Dedifferentiated amniotic fluid mesenchymal stem cell (primary cell): ENCODE measurements at regions not wholly inside any gene's neighbourhood (a gene's known extent, or its start where the extent isn't known, plus 50 kb on each side); places are given as distances from the start of the nearest gene placed in this dataset.
"Not testable (repeated sequence)": the region's sequence is repeated elsewhere in the genome, so short reads cannot be mapped to it uniquely, and the experiment has no call there.

Source experiments
- DNase-seq: peaks from one replicate; pipeline ENCODE4 v3.0.0-alpha.2; 2016; ENCODE audit errors: extremely low spot score

DNA sequence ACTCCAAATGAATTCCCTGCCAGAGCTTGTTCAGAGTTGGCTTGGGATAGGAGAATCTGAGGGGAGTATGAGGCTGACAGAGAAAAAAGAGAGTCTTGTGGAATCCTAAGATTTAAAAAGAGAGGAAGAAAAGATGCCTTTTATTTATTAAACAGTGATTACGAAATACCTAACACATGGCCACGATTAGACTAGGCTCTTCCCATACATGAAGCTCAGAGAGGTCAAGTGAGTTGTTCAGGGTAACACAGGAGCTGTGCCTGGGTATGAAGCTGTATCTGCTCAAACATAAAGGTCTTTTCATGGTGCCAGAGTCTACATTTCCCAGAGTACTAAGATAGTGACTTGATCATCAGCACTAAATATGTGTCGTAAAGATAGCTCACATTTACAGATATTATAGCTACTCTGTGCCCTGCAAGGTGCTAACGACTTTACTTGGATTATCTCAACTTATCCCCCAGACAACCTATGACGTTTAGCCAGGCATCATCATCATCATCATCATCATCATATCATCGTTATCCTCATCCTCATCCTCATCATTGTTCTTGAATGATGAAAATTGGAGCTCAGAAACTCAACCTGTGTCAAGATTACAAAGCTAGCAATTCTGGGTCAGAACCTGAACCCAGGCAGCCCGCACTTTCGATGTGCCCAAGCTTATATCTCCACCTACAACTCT is 500.8 kb downstream of the NPIPA7 start:
- DNase-seq = no peak

DNA sequence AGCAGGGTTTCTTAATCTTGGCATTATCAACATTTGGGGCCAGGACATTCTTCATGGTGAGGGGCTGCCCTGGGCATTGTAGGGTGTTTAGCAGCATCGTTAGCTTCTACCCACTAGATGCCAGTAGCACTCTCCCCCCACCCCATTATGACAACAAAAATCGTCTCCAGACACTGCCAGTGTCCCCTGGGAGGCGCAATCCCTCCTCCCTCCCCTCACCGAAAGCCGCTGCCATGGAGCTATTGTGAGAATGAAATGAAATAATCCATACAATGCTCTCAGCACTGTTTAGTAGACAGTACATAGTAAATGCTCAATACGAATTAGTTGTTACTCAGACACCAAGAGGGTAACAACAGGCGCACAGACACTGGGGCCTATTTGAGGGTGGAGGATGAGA is 502.9 kb downstream of the NPIPA7 start:
- DNase-seq = no peak

- no peak for DNase-seq
Measured at GRCh38 chr16:16882766-16883165, 503.8 kb downstream of the NPIPA7 start.

DNA sequence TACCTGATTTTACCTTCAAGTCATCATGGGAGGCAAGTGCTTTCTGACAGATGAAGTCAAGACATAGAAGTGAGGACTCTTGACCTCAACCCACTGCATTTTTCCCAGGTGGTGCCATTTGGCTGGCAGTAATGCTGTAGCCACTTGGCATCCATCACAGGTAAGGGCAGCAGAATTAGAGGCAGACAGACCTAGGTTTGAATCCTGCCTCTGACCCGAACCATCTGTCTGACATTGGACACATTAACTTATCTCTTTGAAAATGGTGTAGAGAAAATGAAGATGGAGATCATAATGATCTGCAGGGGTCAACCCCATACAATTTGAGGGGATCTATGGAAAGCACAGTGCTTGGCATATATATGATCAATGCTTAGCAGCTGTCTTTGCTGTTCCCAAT is 505.5 kb downstream of the NPIPA7 start:
- DNase-seq = no peak

GRCh38 chr16:16887193-16887592 is 508.3 kb downstream of the NPIPA7 start:
- no peak for DNase-seq

- no peak for DNase-seq
Measured at GRCh38 chr16:16890964-16891363, 512.0 kb downstream of the NPIPA7 start.

- DNase-seq = no peak
Measured at GRCh38 chr16:16904601-16905000, 525.7 kb downstream of the NPIPA7 start.

- DNase-seq = no peak
Measured at GRCh38 chr16:16905850-16906249, 526.9 kb downstream of the NPIPA7 start.

GRCh38 chr16:16907089-16907488 is 528.1 kb downstream of the NPIPA7 start:
- DNase-seq = no peak

DNA sequence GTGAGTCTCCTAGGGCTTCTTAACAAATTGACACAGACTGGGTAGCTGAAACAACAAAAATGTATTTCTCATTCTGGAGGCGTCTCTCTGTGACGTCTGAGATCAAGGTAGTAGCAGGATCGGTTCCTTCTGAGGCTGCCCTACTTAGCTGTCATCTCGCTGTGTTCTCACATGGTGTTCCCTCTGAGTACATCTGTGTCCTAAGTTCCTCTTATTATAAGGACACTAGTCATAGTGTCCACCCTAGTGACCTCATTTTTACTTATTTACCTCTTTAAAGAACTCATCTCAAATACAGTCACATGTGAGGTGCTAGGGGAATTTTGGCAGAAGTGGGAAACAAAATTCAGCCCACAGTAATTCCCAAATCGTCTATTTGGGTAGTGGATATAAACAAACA is 529.1 kb downstream of the NPIPA7 start:
- DNase-seq = no peak

DNA sequence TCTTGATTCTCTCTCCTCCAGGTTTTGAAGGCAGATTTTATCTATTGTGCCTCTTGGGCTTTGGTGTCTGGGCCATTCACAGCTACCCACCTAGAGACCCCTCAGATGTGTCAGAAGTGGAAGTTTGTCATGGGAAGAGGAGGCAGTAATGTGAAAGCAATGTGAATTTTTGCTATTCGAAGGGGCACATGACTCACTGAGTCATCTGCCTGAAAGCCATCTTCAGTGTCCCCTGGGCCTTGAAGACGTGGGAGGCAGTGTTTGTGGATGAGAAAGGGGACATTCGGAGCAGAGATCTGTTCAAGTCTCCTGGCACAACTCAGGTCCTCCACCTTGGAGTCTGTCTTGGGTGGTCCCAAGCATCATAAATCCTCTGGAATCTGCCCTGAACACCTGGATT is 530.2 kb downstream of the NPIPA7 start:
- DNase-seq = no peak

DNA sequence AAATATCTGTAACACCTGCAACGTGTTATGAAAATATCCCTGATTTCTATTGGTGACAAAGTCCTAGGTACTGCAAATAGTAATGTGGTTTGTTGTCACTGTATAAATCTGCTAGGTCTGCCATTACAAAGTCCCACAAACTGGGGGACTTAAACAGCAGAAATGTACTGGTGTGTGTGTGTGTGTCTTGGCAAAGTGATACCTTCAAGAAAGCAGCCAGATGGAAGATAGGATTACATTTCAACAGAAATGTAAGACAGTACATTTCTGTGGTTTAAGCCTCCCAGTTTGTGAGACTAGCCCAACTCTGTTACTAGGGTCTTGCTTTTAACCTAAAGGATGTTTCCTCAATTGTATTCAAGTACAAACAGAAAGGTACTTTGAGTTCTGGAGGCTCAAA is 531.7 kb downstream of the NPIPA7 start:
- no peak for DNase-seq

DNA sequence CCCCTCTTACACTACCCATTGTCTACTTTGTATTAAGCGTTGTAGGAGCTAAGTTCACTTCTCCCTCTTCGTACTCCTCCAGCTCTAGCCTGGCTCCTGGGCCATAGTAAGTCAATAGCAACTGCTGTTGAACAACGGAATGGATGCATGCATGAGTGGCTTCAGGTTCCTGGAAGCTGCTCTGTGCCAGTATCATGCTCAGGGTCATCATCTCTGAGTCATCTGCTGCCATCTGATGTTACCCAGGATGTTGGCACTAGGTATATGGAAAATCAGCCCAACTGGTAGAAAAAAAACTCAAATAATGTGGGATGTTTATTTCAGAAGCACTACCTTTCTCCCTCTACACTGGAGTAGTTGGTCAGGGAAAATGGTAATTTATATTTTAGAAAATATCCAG is 536.8 kb downstream of the NPIPA7 start:
- DNase-seq = no peak

DNA sequence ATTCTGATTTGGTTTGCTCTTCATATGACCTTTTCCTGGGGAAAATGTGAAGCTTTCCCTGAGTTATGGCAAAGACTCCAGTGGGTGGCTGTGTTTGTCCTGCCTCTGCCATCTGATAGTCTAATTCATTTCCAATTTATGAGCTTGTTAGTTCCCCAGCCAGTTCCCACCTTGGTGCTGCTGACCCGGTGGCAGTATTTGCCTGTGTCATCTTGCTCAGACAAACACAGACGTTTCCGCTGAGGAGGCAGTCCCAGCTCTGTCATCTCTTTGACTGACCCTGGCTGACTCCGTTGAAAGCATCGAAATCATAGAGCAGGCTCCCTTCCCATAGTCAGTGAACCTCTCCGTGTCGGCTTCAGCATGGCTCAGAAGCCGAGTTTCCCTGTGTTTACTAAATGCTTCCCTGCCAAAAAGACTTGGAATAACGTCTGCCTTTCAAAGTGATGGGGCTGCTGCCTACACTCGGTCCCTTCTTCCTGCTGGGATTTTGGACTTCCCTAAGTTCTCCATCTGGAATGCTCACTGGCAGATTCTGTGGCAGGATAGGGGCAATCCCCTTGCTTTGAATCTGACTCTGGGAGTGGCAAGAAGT is 538.3 kb downstream of the NPIPA7 start:
- DNase-seq = no peak

GRCh38 chr16:16923479-16923878 is 544.5 kb downstream of the NPIPA7 start:
- DNase-seq = no peak

DNA sequence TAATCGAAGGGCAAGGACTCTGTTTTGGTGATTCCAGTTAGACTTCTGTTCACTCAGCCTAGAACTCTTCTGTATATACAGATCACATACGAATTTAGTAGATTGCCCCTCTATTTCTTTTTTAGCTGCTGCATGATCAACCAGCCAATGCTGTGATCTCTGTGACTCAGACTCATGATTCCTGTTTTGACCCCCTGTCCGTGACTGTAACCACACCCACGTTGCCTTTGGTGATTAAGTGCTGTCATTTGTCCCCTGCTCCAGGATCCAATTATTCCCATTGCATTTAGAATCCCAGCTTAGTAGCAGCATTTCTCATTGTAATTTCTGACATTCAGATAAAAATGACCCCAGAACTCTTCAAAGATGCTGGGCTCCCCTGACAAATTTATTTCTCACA is 545.7 kb downstream of the NPIPA7 start:
- no peak for DNase-seq

DNA sequence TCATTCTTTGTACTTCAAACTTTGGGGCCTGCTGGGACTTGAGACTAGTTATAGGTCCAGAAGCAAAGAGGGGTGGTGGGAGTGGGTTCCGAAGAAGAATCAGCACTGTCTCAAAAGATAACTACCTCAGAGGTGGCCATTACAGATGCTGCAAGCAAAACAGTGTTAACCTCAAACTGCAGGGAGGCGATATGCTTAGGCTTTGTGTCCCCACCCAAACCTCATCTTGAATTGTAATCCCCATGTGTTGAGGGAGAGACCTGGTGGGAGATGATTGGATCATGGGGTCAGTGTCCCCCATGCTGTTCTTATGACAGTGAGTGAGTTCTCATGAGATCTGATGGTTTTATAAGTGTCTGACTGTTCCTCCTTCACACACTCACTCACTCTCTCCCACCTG is 545.3 kb downstream of the XYLT1 start:
- DNase-seq = no peak

DNA sequence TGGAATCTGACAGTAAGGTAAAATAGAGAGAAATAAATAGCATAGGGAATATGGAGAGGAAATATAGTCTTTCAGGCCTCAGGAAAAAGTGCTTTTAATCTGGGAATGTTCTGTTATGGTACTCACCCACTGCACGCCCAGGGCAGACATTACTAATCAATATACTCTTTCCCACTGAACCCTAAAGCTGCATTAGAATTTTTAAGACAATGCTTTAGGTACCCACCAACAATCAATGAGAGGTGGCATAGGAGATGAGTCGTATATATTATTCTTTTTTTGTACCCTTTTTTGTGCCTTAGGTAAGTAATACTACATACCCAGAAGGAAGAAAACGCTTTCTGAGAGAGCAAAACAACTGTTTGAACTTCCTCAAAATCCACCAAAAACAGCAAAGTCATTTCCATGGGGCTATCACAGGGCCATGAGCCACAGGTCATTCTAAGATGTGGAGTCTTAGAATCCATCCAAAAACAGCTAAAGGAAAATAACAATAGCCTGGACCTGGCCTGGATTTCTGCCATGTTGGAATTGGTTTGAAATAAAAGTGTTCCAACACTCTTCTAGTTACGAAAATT is 542.1 kb downstream of the XYLT1 start:
- DNase-seq = no peak

DNA sequence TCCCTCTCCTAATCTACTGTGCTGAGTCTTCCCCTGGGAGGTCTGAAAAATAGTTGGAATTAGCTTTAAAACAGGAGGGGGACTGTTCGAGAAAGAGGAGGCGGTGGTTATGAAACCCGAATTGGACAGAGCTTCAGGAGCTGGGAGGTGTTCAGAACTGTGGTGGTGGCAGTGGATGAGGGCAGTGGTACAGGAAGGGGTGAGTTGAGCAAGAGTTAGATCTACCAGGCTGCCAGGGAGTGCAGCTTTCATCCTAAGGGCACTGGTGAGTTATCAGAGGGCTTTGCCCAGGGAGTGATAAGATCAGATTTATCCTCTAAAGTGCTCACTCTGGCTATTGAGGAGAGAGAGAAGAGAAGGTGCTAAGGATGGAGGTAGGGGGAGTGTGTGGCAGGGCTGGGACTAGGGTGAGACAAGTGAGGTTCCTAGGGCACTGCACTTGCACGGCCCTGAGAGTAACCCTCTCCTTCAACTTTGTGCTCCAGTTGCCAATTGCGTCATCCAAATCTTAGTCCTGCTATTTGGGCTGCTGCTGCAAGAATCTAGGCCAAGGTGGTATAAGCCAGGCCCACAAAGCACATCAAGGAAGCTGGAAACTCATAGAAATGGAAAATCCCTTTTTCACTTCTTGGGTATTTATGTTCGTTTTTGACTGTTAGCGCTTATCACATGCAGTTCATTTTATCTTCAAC is 540.3 kb downstream of the XYLT1 start:
- no peak for DNase-seq

GRCh38 chr16:16933861-16934260 is 536.9 kb downstream of the XYLT1 start:
- DNase-seq = no peak

GRCh38 chr16:16934660-16935059 is 536.1 kb downstream of the XYLT1 start:
- no peak for DNase-seq

- DNase-seq = not testable (repeated sequence)
Measured at GRCh38 chr16:16935909-16936308, 534.9 kb downstream of the XYLT1 start.

- DNase-seq = no peak
Measured at GRCh38 chr16:16937576-16937975, 533.2 kb downstream of the XYLT1 start.
